OCI-LY1 (cell line): ENCODE measurements at regions not wholly inside any gene's neighbourhood (a gene's known extent, or its start where the extent isn't known, plus 50 kb on each side); places are given as distances from the start of the nearest gene placed in this dataset.

ENCODE experiments used
- H2AFZ ChIP-seq: fragments of 200-600 bp; sonication (generic), shearing (Covaris generic); 2 replicates; pipeline ENCODE4 v1.6.0; 2014; ENCODE audit warnings: antibody characterized with exemption, mild to moderate bottlenecking, low read length
- H3F3A ChIP-seq: fragments of 200-600 bp; sonication (generic), shearing (Covaris generic); 2 replicates; pipeline ENCODE4 v1.6.0; 2014; ENCODE audit warnings: mild to moderate bottlenecking, antibody characterized with exemption, low read length, moderate library complexity; ENCODE audit not compliant: insufficient read depth
- H3K27ac ChIP-seq: fragments of 200-600 bp; sonication (generic); 2 replicates; pipeline ENCODE4 v1.5.1; 2014; ENCODE audit warnings: low read length, mixed run types, mild to moderate bottlenecking, low read depth; ENCODE audit not compliant: poor library complexity, severe bottlenecking
- H3K27me3 ChIP-seq: fragments of 200-600 bp; sonication (generic); 2 replicates; pipeline ENCODE4 v1.6.0; 2014; ENCODE audit warnings: antibody characterized with exemption, mild to moderate bottlenecking, low read length, moderate library complexity; ENCODE audit not compliant: insufficient read depth
- H3K36me3 ChIP-seq: fragments of 200-600 bp; sonication (generic); 2 replicates; pipeline ENCODE4 v1.6.1; 2014; ENCODE audit warnings: mild to moderate bottlenecking, antibody characterized with exemption, low read length, moderate library complexity, mixed read lengths; ENCODE audit not compliant: insufficient read depth
- H3K4me1 ChIP-seq: fragments of 200-600 bp; sonication (generic); 2 replicates; pipeline ENCODE4 v1.5.1; 2014; ENCODE audit warnings: mild to moderate bottlenecking, low read length, moderate library complexity; ENCODE audit not compliant: insufficient read depth, severe bottlenecking
- H3K4me2 ChIP-seq: fragments of 200-600 bp; sonication (generic), shearing (Covaris generic); 2 replicates; pipeline ENCODE4 v1.6.1; 2014; ENCODE audit warnings: low read length
- H3K4me3 ChIP-seq: fragments of 200-600 bp; sonication (generic); 2 replicates; pipeline ENCODE4 v1.5.1; 2014; ENCODE audit warnings: low read length, low read depth, mild to moderate bottlenecking, mixed read lengths; ENCODE audit not compliant: poor library complexity, severe bottlenecking
- H3K79me2 ChIP-seq: fragments of 200-600 bp; shearing (Covaris generic); 2 replicates; pipeline ENCODE4 v1.6.1; 2016; ENCODE audit warnings: mixed run types, low read length, mixed read lengths; ENCODE audit not compliant: insufficient read depth
- H3K9ac ChIP-seq: fragments of 200-600 bp; sonication (generic), shearing (Covaris generic); 2 replicates; pipeline ENCODE4 v1.6.1; 2014; ENCODE audit warnings: mild to moderate bottlenecking, low read length, mixed read lengths
- H3K9me2 ChIP-seq: fragments of 200-600 bp; sonication (generic), shearing (Covaris generic); 2 replicates; pipeline ENCODE4 v1.6.1; 2014; ENCODE audit warnings: low read depth, mild to moderate bottlenecking, low read length, mixed read lengths
- H3K9me3 ChIP-seq: fragments of 200-600 bp; shearing (Covaris generic); 2 replicates; pipeline ENCODE4 v1.6.1; 2014; ENCODE audit warnings: low read length, mixed read lengths
- H4K20me1 ChIP-seq: fragments of 200-600 bp; sonication (generic), shearing (Covaris generic); 2 replicates; pipeline ENCODE4 v1.6.0; 2016; ENCODE audit warnings: mild to moderate bottlenecking, low read length; ENCODE audit not compliant: insufficient read depth
- CTCF ChIP-seq: fragments of 200-600 bp; sonication (generic), shearing (Covaris generic); IDR thresholded peaks from 2 replicates; pipeline ENCODE4 v1.5.1; 2017; ENCODE audit warnings: mild to moderate bottlenecking, antibody characterized with exemption, low read length, moderate library complexity, mixed read lengths
- EZH2 ChIP-seq: fragments of 200-600 bp; sonication (generic), shearing (Covaris generic); IDR thresholded peaks from 2 replicates; pipeline ENCODE4 v1.8.0; 2017; ENCODE audit warnings: borderline replicate concordance, mixed run types, mild to moderate bottlenecking, antibody characterized with exemption, low read length, moderate library complexity, mixed read lengths

GRCh38 chr4:59243038-59243437, 1957.1 kb upstream of the ADGRL3 start:
- Histone ChIP-seq H3K4me1 (no peaks in the 10 kb centered on the region), H3K27ac (no peak overlapping the region), H3K4me2 (no peak overlapping the region), H3K79me2 (no peaks in the 10 kb centered on the region), H3F3A (no peaks in the 10 kb centered on the region), H3K36me3 (no peaks in the 10 kb centered on the region), H2AFZ (no peak overlapping the region), H3K9ac (no peak overlapping the region), H3K9me2 (no peaks in the 10 kb centered on the region), H4K20me1 (no peaks in the 10 kb centered on the region), H3K4me3 (no peak overlapping the region), H3K27me3 (no peaks in the 10 kb centered on the region), H3K9me3 (no peaks in the 10 kb centered on the region)
- no peak for TF ChIP-seq EZH2

- Histone ChIP-seq H3K9me3 (no peaks in the 10 kb centered on the region), H3K36me3 (no peaks in the 10 kb centered on the region), H3K4me3 (no peak overlapping the region), H2AFZ (no peak overlapping the region), H3F3A (no peaks in the 10 kb centered on the region), H3K9me2 (no peaks in the 10 kb centered on the region), H3K27ac (no peak overlapping the region), H4K20me1 (no peaks in the 10 kb centered on the region), H3K9ac (no peak overlapping the region), H3K4me1 (no peaks in the 10 kb centered on the region), H3K27me3 (no peaks in the 10 kb centered on the region), H3K4me2 (no peak overlapping the region), H3K79me2 (no peaks in the 10 kb centered on the region)
- peak; percentile 23; the same call in 1 of the 2 replicates for TF ChIP-seq CTCF
- no peak for TF ChIP-seq EZH2
These were observed 1953.1 kb upstream of the ADGRL3 start for GRCh38 chr4:59247032-59247431.

- TF ChIP-seq EZH2 (no peak), CTCF (no peak)
- Histone ChIP-seq H3F3A (no peaks in the 10 kb centered on the region), H3K4me3 (no peak overlapping the region), H3K9me3 (no peaks in the 10 kb centered on the region), H3K9me2 (no peaks in the 10 kb centered on the region), H2AFZ (no peak overlapping the region), H4K20me1 (no peaks in the 10 kb centered on the region), H3K27ac (no peak overlapping the region), H3K27me3 (no peaks in the 10 kb centered on the region), H3K4me2 (no peak overlapping the region), H3K9ac (no peak overlapping the region), H3K79me2 (no peaks in the 10 kb centered on the region), H3K4me1 (no peaks in the 10 kb centered on the region), H3K36me3 (no peaks in the 10 kb centered on the region)
These were observed 1951.8 kb upstream of the ADGRL3 start for GRCh38 chr4:59248313-59248712.

GRCh38 chr4:59249110-59249509, 1951.0 kb upstream of the ADGRL3 start:
- Histone ChIP-seq H4K20me1 (no peaks in the 10 kb centered on the region), H3K36me3 (no peaks in the 10 kb centered on the region), H2AFZ (no peak overlapping the region), H3K27me3 (no peaks in the 10 kb centered on the region), H3K9ac (no peak overlapping the region), H3K79me2 (no peaks in the 10 kb centered on the region), H3K4me1 (no peaks in the 10 kb centered on the region), H3K9me3 (no peaks in the 10 kb centered on the region), H3K4me2 (no peak overlapping the region), H3F3A (no peaks in the 10 kb centered on the region), H3K9me2 (no peaks in the 10 kb centered on the region), H3K4me3 (no peak overlapping the region), H3K27ac (no peak overlapping the region)
- TF ChIP-seq EZH2 (no peak), CTCF (no peak)
